GM23338 (cell line): ENCODE measurements at regions not wholly inside any gene's neighbourhood (a gene's known extent, or its start where the extent isn't known, plus 50 kb on each side); places are given as distances from the start of the nearest gene placed in this dataset.

Experiments
- ATAC-seq: fragments of 200-7000 bp; cut with Tn5 transposase; 3 replicates; pipeline ENCODE4 v1.9.1; 2020
- DNase-seq: peaks from one replicate; pipeline ENCODE4 v3.0.0-alpha.2; 2015; ENCODE audit warnings: low spot score
- H2AFZ ChIP-seq: fragments of 200-600 bp; sonication (generic); 2 replicates; pipeline ENCODE4 v1.8.0; 2016; ENCODE audit warnings: antibody characterized with exemption, mild to moderate bottlenecking, moderate library complexity
- H3F3A ChIP-seq: fragments of 200-600 bp; sonication (generic); replicated peaks from 2 replicates; pipeline ENCODE4 v1.8.0; 2017; ENCODE audit warnings: antibody characterized with exemption, mixed run types, low read depth
- H3K27ac ChIP-seq: fragments of 200-600 bp; sonication (generic); 2 replicates; pipeline ENCODE4 v1.6.1; 2016; ENCODE audit warnings: low read depth
- H3K27me3 ChIP-seq: fragments of 200-600 bp; sonication (generic); 2 replicates; pipeline ENCODE4 v1.8.0; 2016; ENCODE audit warnings: mild to moderate bottlenecking, mixed run types, moderate library complexity; ENCODE audit not compliant: insufficient read depth
- H3K36me3 ChIP-seq: fragments of 200-600 bp; sonication (generic); 2 replicates; pipeline ENCODE4 v1.8.0; 2016; ENCODE audit warnings: mild to moderate bottlenecking; ENCODE audit not compliant: insufficient read depth
- H3K4me1 ChIP-seq: fragments of 200-600 bp; sonication (generic); 2 replicates; pipeline ENCODE4 v1.8.0; 2016; ENCODE audit warnings: mild to moderate bottlenecking, moderate library complexity; ENCODE audit not compliant: insufficient read depth
- H3K4me2 ChIP-seq: fragments of 200-600 bp; sonication (generic); 2 replicates; pipeline ENCODE4 v1.7.1; 2017; ENCODE audit warnings: mixed run types
- H3K4me3 ChIP-seq: fragments of 200-600 bp; sonication (generic); 2 replicates; pipeline ENCODE4 v1.6.1; 2016; ENCODE audit warnings: mixed run types
- H3K79me2 ChIP-seq: fragments of 200-600 bp; sonication (generic); replicated peaks from 2 replicates; pipeline ENCODE4 v1.8.0; 2017; ENCODE audit warnings: mild to moderate bottlenecking; ENCODE audit not compliant: insufficient read depth
- H3K9me2 ChIP-seq: fragments of 200-600 bp; sonication (generic); 2 replicates; pipeline ENCODE4 v1.8.0; 2017; ENCODE audit not compliant: insufficient read depth
- H4K20me1 ChIP-seq: fragments of 200-600 bp; sonication (generic); replicated peaks from 2 replicates; pipeline ENCODE4 v1.8.0; 2017; ENCODE audit warnings: mild to moderate bottlenecking; ENCODE audit not compliant: insufficient read depth
- H3K27ac Mint-ChIP-seq: 2 replicates; pipeline ENCODE4 v1.8.0; 2020; ENCODE audit warnings: inconsistent platforms, mild to moderate bottlenecking, moderate library complexity, mixed read lengths
- H3K27me3 Mint-ChIP-seq: 3 replicates; pipeline ENCODE4 v1.8.0; 2022; ENCODE audit warnings: low read depth, mild to moderate bottlenecking, moderate library complexity, mixed read lengths, inconsistent platforms; ENCODE audit not compliant: insufficient read depth, poor library complexity
- H3K36me3 Mint-ChIP-seq: 3 replicates; pipeline ENCODE4 v1.8.0; 2021; ENCODE audit warnings: low read depth, mild to moderate bottlenecking, inconsistent platforms, moderate library complexity, mixed read lengths
- H3K4me1 Mint-ChIP-seq: 3 replicates; pipeline ENCODE4 v1.8.0; 2020; ENCODE audit warnings: mild to moderate bottlenecking, inconsistent platforms, mixed read lengths
- H3K4me3 Mint-ChIP-seq: 3 replicates; pipeline ENCODE4 v1.8.0; 2021; ENCODE audit warnings: moderate library complexity, mild to moderate bottlenecking, inconsistent platforms, mixed read lengths
- H3K9me3 Mint-ChIP-seq: 3 replicates; pipeline ENCODE4 v1.8.0; 2020; ENCODE audit warnings: moderate library complexity, mild to moderate bottlenecking, inconsistent platforms, mixed read lengths
- CREB1 ChIP-seq: fragments of 250-450 bp; sonication (Bioruptor Pico); IDR thresholded peaks from 2 replicates; pipeline ENCODE4 v1.5.0; 2020; ENCODE audit warnings: low read depth, mild to moderate bottlenecking, moderate library complexity
- CTCF ChIP-seq, 2 experiments: fragments of 200-600 bp in 1 of 2; sonication (generic) in 1 of 2; conservative IDR thresholded peaks; 2 replicates each; pipeline versions ENCODE4 v1.5.1 to v1.6.1; 2016 to 2017; ENCODE audit warnings: antibody characterized with exemption in 2 of 2, low read depth in 2 of 2, mild to moderate bottlenecking in 2 of 2, moderate library complexity in 1 of 2
- ETS1 ChIP-seq: IDR thresholded peaks from 2 replicates; pipeline ENCODE4 v1.6.1; 2016; ENCODE audit warnings: antibody characterized with exemption
- EZH2phosphoT487 ChIP-seq: fragments of 200-600 bp; sonication (generic); IDR thresholded peaks from one replicate; pipeline ENCODE4 v1.8.1; 2018; ENCODE audit warnings: antibody characterized with exemption; ENCODE audit not compliant: unreplicated experiment
- NANOG ChIP-seq: IDR thresholded peaks from 2 replicates; pipeline ENCODE4 v1.6.1; 2016; ENCODE audit warnings: antibody characterized with exemption, borderline replicate concordance
- STAT1 ChIP-seq: IDR thresholded peaks from one replicate; pipeline ENCODE4 v1.6.1; 2016; ENCODE audit warnings: antibody characterized with exemption; ENCODE audit not compliant: unreplicated experiment
- ZNF114 ChIP-seq: fragments of 250-450 bp; sonication (Bioruptor Pico); IDR thresholded peaks from 2 replicates; pipeline ENCODE4 v1.5.0; 2020; ENCODE audit warnings: mild to moderate bottlenecking, moderate library complexity
- ZNF331 ChIP-seq: fragments of 250-450 bp; sonication (Bioruptor Pico); IDR thresholded peaks from 2 replicates; pipeline ENCODE4 v1.5.0; 2020; ENCODE audit warnings: low read depth, mild to moderate bottlenecking, moderate library complexity
- TF ChIP-seq, protein P1 (sequence below): IDR thresholded peaks from one replicate; pipeline ENCODE4 v1.6.1; 2018; ENCODE audit warnings: antibody characterized with exemption; ENCODE audit not compliant: unreplicated experiment

GRCh38 chr7:131111081-131111576, 216.5 kb upstream of the MKLN1 start (continued):
- no peak for TF ChIP-seq ZNF114 (CRISPR knock-in tag)
- no peak for TF ChIP-seq ZNF331 (CRISPR knock-in tag)
- TF ChIP-seq STAT1 = no peak
- TF ChIP-seq, protein P1, sequence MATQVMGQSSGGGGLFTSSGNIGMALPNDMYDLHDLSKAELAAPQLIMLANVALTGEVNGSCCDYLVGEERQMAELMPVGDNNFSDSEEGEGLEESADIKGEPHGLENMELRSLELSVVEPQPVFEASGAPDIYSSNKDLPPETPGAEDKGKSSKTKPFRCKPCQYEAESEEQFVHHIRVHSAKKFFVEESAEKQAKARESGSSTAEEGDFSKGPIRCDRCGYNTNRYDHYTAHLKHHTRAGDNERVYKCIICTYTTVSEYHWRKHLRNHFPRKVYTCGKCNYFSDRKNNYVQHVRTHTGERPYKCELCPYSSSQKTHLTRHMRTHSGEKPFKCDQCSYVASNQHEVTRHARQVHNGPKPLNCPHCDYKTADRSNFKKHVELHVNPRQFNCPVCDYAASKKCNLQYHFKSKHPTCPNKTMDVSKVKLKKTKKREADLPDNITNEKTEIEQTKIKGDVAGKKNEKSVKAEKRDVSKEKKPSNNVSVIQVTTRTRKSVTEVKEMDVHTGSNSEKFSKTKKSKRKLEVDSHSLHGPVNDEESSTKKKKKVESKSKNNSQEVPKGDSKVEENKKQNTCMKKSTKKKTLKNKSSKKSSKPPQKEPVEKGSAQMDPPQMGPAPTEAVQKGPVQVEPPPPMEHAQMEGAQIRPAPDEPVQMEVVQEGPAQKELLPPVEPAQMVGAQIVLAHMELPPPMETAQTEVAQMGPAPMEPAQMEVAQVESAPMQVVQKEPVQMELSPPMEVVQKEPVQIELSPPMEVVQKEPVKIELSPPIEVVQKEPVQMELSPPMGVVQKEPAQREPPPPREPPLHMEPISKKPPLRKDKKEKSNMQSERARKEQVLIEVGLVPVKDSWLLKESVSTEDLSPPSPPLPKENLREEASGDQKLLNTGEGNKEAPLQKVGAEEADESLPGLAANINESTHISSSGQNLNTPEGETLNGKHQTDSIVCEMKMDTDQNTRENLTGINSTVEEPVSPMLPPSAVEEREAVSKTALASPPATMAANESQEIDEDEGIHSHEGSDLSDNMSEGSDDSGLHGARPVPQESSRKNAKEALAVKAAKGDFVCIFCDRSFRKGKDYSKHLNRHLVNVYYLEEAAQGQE = no peak
- no peak for TF ChIP-seq CREB1 (CRISPR knock-in tag)
- no peak for TF ChIP-seq CTCF (conservative IDR thresholded peaks at IDR 0.05; ENCODE audit: low read depth in 2 of 2)
- no peak for TF ChIP-seq EZH2phosphoT487

DNA sequence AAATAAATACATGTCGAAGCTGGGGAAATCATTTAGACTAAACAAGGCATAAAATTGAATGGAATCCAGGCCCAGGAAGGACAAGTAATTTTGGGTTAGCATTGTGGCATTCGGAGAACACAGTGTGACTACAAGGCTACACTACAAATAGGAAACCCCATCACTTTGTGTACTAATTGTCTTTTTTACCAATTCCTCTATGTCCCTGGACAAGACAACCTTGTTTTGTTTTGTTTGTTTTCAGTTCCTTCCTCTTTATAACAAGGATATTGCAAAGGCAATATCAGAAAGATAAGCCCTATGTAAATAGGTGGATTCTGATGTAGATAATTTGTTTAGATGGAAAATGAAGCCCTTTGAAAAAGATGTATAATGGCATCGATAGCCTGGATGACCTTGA, 215.9 kb upstream of the MKLN1 start:
- H3K36me3 ChIP-seq = no peaks in the 10 kb centered on the region
- no peak for ATAC-seq
- Mint-ChIP-seq H3K36me3 (no peaks in the 10 kb centered on the region), H3K9me3 (no peaks in the 10 kb centered on the region), H3K27me3 (peaks cover 12% of the 10 kb centered on the region), H3K4me1 (peaks cover 34% of the 10 kb centered on the region), H3K4me3 (no peak overlapping the region), H3K27ac (no peak overlapping the region)
- H3K9me2 ChIP-seq = 0 out of 2 replicates have a peak, but pooled peaks cover 3% of the 10 kb centered on the region
- H4K20me1 ChIP-seq = no peaks in the 10 kb centered on the region
- TF ChIP-seq CTCF (conservative IDR thresholded peaks at IDR 0.05; ENCODE audit: low read depth in 2 of 2) = no peak
- no peak for TF ChIP-seq ZNF114 (CRISPR knock-in tag)
- no peak for TF ChIP-seq EZH2phosphoT487
- no peak for TF ChIP-seq NANOG
- TF ChIP-seq, protein P1 = no peak
- TF ChIP-seq CREB1 (CRISPR knock-in tag) = no peak
- TF ChIP-seq ETS1 = no peak
- H3F3A ChIP-seq = no peaks in the 10 kb centered on the region
- peaks cover 27% of the 10 kb centered on the region for H3K4me1 ChIP-seq
- H3K4me2 ChIP-seq = no peak overlapping the region
- H3K4me3 ChIP-seq = no peak overlapping the region
- H3K27ac ChIP-seq = no peak overlapping the region
- H2AFZ ChIP-seq = no peak overlapping the region
- peaks cover 14% of the 10 kb centered on the region for H3K79me2 ChIP-seq
- peaks cover 10% of the 10 kb centered on the region for H3K27me3 ChIP-seq
- DNase-seq = no peak
